NCI-H2171 treated with DMSO at 0.1 percent for 48 hours (cell line): ENCODE measurements at regions not wholly inside any gene's neighbourhood (a gene's known extent, or its start where the extent isn't known, plus 50 kb on each side); places are given as distances from the start of the nearest gene placed in this dataset.

Experiments used
- DNase-seq: peaks from one replicate; lab custom pipeline; 2025; lab: John Stamatoyannopoulos, UW

DNA sequence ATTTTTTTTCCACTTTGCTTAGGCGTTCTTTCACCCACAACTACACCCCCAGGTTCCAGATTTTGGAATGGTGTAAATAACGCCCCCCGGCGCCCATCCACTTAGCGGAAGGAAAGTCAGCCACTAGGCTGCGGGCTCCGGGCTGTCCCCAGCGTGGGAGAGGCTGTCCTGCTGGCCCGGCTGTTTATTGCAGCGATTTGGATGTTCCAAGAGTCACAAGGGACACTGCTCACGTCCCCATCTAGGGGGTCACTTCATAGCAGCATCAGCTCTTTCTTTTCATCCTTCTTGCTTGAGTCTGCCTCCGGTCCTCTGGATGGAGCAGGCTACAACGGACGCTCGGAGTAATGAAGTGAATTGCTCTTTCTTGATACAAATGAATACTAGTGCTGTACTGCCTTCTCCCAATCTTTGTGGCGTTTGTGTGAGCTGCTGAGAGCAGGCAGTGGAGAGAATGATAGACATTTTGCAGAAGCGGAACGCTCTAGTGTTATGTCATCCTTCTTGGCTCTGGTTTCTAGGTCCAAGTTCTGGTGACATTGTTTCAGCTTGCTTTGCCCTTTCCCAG is 50.7 kb upstream of the PAIP2B start:
- DNase-seq: peak; percentile 1

GRCh38 chr2:71277147-71277475 is 50.2 kb upstream of the PAIP2B start:
- no peak for DNase-seq

DNA sequence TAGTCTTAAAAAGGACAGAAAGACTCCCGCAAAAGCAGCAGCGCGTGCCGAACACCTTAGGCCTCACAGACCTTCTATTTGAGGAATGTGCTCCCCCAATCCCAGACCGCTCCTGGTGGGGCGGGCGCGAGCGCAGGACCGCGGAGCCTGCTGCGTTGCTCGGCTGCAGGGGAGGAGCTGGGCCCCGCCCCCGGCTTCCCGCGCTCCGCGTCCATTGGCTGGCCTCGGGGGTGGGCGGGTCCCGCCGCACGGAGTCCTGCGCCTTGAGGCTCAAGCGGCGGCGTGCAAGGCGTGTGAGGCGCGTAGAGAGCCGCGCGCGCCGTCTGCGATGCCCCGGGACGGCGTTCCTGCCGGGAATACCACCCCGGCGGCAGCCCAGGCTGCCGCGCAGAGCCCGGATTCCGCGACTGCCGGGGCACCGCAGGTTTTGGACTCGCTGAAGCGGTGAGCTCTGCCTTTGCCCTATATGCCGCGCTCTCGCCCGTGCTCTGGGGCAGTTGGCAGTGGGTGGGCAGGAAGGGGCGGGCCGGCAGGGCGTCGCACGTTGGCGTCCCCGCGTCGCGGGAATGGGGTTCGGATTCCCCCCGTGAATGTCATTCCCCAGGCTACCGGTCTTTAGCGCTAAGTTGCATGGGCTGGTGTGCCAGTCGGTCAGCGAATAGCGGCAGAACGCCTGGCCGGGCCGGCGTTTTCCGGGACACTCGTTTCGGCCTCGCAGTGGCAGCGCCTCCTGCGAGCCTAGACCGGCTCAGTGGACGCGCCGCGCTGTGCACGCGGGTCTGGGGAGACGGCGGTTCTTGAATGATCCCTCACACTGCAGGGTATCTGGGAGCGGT is 49.6 kb upstream of the PAIP2B start:
- peak; percentile 77 for DNase-seq
